ENCODE measurements at regions not wholly inside any gene's neighbourhood (a gene's known extent, or its start where the extent isn't known, plus 50 kb on each side); places are given as distances from the start of the nearest gene placed in this dataset.

- no peak for ATAC-seq
- Mint-ChIP-seq H3K27ac (no peak overlapping the region), H3K4me1 (no peaks in the 10 kb centered on the region), H3K27me3 (no peaks in the 10 kb centered on the region), H3K4me3 (no peak overlapping the region), H3K36me3 (ENCODE audit: low read depth) (no peaks in the 10 kb centered on the region)
- DNase-seq = no peak
- H3K9me3 ChIP-seq (ENCODE audit: control insufficient read depth, low read length, poor library complexity, severe bottlenecking) = no peaks in the 10 kb centered on the region
Observed at GRCh38 chr4:162921178-162921785, 245.4 kb downstream of the NAF1 start.

GRCh38 chr4:162920649-162921048 is 246.0 kb downstream of the NAF1 start:
- Mint-ChIP-seq H3K36me3 (ENCODE audit: low read depth) (no peaks in the 10 kb centered on the region), H3K4me3 (no peak overlapping the region)

GRCh38 chr4:162912482-162912881 is 254.2 kb downstream of the NAF1 start:
- no peak for DNase-seq
- no peak overlapping the region for H3K27ac Mint-ChIP-seq
- H3K4me3 Mint-ChIP-seq = no peak overlapping the region
- no peaks in the 10 kb centered on the region for H3K9me3 ChIP-seq (ENCODE audit: control insufficient read depth, low read length, poor library complexity, severe bottlenecking)
- no peaks in the 10 kb centered on the region for H3K36me3 Mint-ChIP-seq (ENCODE audit: low read depth)
- no peaks in the 10 kb centered on the region for H3K4me1 Mint-ChIP-seq
- ATAC-seq = no peak
- no peaks in the 10 kb centered on the region for H3K27me3 Mint-ChIP-seq

More at GRCh38 chr4:162920649-162921048, 246.0 kb downstream of the NAF1 start:
- DNase-seq = no peak
- no peak for ATAC-seq
- Mint-ChIP-seq H3K27me3 (no peaks in the 10 kb centered on the region), H3K4me1 (no peaks in the 10 kb centered on the region), H3K27ac (no peak overlapping the region)
- no peaks in the 10 kb centered on the region for H3K9me3 ChIP-seq (ENCODE audit: control insufficient read depth, low read length, poor library complexity, severe bottlenecking)

- no peak for ATAC-seq
- H3K36me3 Mint-ChIP-seq (ENCODE audit: low read depth) = no peaks in the 10 kb centered on the region
- no peaks in the 10 kb centered on the region for H3K9me3 ChIP-seq (ENCODE audit: control insufficient read depth, low read length, poor library complexity, severe bottlenecking)
- no peaks in the 10 kb centered on the region for H3K27me3 Mint-ChIP-seq
- DNase-seq = no peak
- H3K4me1 Mint-ChIP-seq = no peaks in the 10 kb centered on the region
- no peak overlapping the region for H3K4me3 Mint-ChIP-seq
- no peak overlapping the region for H3K27ac Mint-ChIP-seq
Observed at GRCh38 chr4:162911349-162911748, 255.3 kb downstream of the NAF1 start.

- H3K36me3 Mint-ChIP-seq (ENCODE audit: low read depth) = no peaks in the 10 kb centered on the region
- no peak overlapping the region for H3K27ac Mint-ChIP-seq
- no peak for DNase-seq
- no peak for ATAC-seq
- H3K27me3 Mint-ChIP-seq = no peaks in the 10 kb centered on the region
- no peaks in the 10 kb centered on the region for H3K9me3 ChIP-seq (ENCODE audit: control insufficient read depth, low read length, poor library complexity, severe bottlenecking)
- no peaks in the 10 kb centered on the region for H3K4me1 Mint-ChIP-seq
- no peak overlapping the region for H3K4me3 Mint-ChIP-seq
Observed at GRCh38 chr4:162909952-162910351, 256.7 kb downstream of the NAF1 start.

- H3K4me1 Mint-ChIP-seq = no peaks in the 10 kb centered on the region
Observed at GRCh38 chr4:162894387-162894786, 272.3 kb downstream of the NAF1 start.

GRCh38 chr4:162891788-162892707 is 274.6 kb downstream of the NAF1 start:
- no peaks in the 10 kb centered on the region for H3K27me3 Mint-ChIP-seq
- no peak overlapping the region for H3K4me3 Mint-ChIP-seq
- H3K36me3 Mint-ChIP-seq (ENCODE audit: low read depth) = no peaks in the 10 kb centered on the region
- no peaks in the 10 kb centered on the region for H3K4me1 Mint-ChIP-seq
- no peaks in the 10 kb centered on the region for H3K9me3 ChIP-seq (ENCODE audit: control insufficient read depth, low read length, poor library complexity, severe bottlenecking)
- no peak for DNase-seq
- peak; percentile 50 for ATAC-seq
- H3K27ac Mint-ChIP-seq = no peak overlapping the region

More at GRCh38 chr4:162894387-162894786, 272.3 kb downstream of the NAF1 start:
- no peak for ATAC-seq
- H3K9me3 ChIP-seq (ENCODE audit: control insufficient read depth, low read length, poor library complexity, severe bottlenecking) = no peaks in the 10 kb centered on the region
- H3K36me3 Mint-ChIP-seq (ENCODE audit: low read depth) = no peaks in the 10 kb centered on the region
- no peaks in the 10 kb centered on the region for H3K27me3 Mint-ChIP-seq
- DNase-seq = no peak
- H3K4me3 Mint-ChIP-seq = no peak overlapping the region
- no peak overlapping the region for H3K27ac Mint-ChIP-seq

- Mint-ChIP-seq H3K36me3 (ENCODE audit: low read depth) (no peaks in the 10 kb centered on the region), H3K4me3 (no peak overlapping the region), H3K27me3 (peaks cover 5% of the 10 kb centered on the region), H3K4me1 (no peaks in the 10 kb centered on the region), H3K27ac (no peak overlapping the region)
- ATAC-seq = no peak
- H3K9me3 ChIP-seq (ENCODE audit: control insufficient read depth, low read length, poor library complexity, severe bottlenecking) = no peaks in the 10 kb centered on the region
- DNase-seq = no peak
Observed at GRCh38 chr4:162878096-162878495, 288.6 kb downstream of the NAF1 start.

GRCh38 chr4:162874748-162875147 is 291.9 kb downstream of the NAF1 start:
- H3K27ac Mint-ChIP-seq = no peak overlapping the region
- no peak for DNase-seq
- no peak overlapping the region for H3K4me3 Mint-ChIP-seq
- no peak for ATAC-seq
- H3K9me3 ChIP-seq (ENCODE audit: control insufficient read depth, low read length, poor library complexity, severe bottlenecking) = no peaks in the 10 kb centered on the region
- H3K36me3 Mint-ChIP-seq (ENCODE audit: low read depth) = no peaks in the 10 kb centered on the region
- H3K4me1 Mint-ChIP-seq = no peaks in the 10 kb centered on the region
- H3K27me3 Mint-ChIP-seq = no peaks in the 10 kb centered on the region

- Mint-ChIP-seq H3K4me1 (no peaks in the 10 kb centered on the region), H3K27me3 (no peaks in the 10 kb centered on the region), H3K27ac (no peak overlapping the region), H3K36me3 (ENCODE audit: low read depth) (no peaks in the 10 kb centered on the region), H3K4me3 (no peak overlapping the region)
- no peak for ATAC-seq
- no peak for DNase-seq
- no peaks in the 10 kb centered on the region for H3K9me3 ChIP-seq (ENCODE audit: control insufficient read depth, low read length, poor library complexity, severe bottlenecking)
Observed at GRCh38 chr4:162871990-162872389, 294.7 kb downstream of the NAF1 start.

GRCh38 chr4:162869157-162869556 is 297.5 kb downstream of the NAF1 start:
- Mint-ChIP-seq H3K27me3 (no peaks in the 10 kb centered on the region), H3K36me3 (ENCODE audit: low read depth) (no peaks in the 10 kb centered on the region), H3K27ac (no peak overlapping the region), H3K4me3 (no peak overlapping the region), H3K4me1 (no peaks in the 10 kb centered on the region)
- no peaks in the 10 kb centered on the region for H3K9me3 ChIP-seq (ENCODE audit: control insufficient read depth, low read length, poor library complexity, severe bottlenecking)
- ATAC-seq = no peak
- no peak for DNase-seq

GRCh38 chr4:162866565-162866964 is 300.1 kb downstream of the NAF1 start:
- no peak overlapping the region for H3K27ac Mint-ChIP-seq
- H3K9me3 ChIP-seq (ENCODE audit: control insufficient read depth, low read length, poor library complexity, severe bottlenecking) = no peaks in the 10 kb centered on the region
- no peaks in the 10 kb centered on the region for H3K27me3 Mint-ChIP-seq
- no peak for ATAC-seq
- no peak overlapping the region for H3K4me3 Mint-ChIP-seq
- DNase-seq = no peak
- no peaks in the 10 kb centered on the region for H3K4me1 Mint-ChIP-seq
- H3K36me3 Mint-ChIP-seq (ENCODE audit: low read depth) = no peaks in the 10 kb centered on the region

- ATAC-seq (no peak), DNase-seq (no peak)
- Mint-ChIP-seq H3K27ac (no peak overlapping the region), H3K4me1 (no peaks in the 10 kb centered on the region), H3K36me3 (ENCODE audit: low read depth) (no peaks in the 10 kb centered on the region), H3K4me3 (no peak overlapping the region), H3K27me3 (no peaks in the 10 kb centered on the region)
- no peaks in the 10 kb centered on the region for H3K9me3 ChIP-seq (ENCODE audit: control insufficient read depth, low read length, poor library complexity, severe bottlenecking)
Observed at GRCh38 chr4:162865102-162865501, 301.6 kb downstream of the NAF1 start.

GRCh38 chr4:162853788-162854187 is 312.9 kb downstream of the NAF1 start:
- ATAC-seq = no peak
- no peaks in the 10 kb centered on the region for H3K9me3 ChIP-seq (ENCODE audit: control insufficient read depth, low read length, poor library complexity, severe bottlenecking)
- Mint-ChIP-seq H3K27me3 (no peaks in the 10 kb centered on the region), H3K27ac (no peak overlapping the region), H3K36me3 (ENCODE audit: low read depth) (no peaks in the 10 kb centered on the region), H3K4me3 (no peak overlapping the region), H3K4me1 (no peaks in the 10 kb centered on the region)
- no peak for DNase-seq
